Activated naive CD4-positive, alpha-beta T cell treated with anti-CD3 and anti-CD28 coated beads for 36 hours (primary cell): ENCODE measurements at regions not wholly inside any gene's neighbourhood (a gene's known extent, or its start where the extent isn't known, plus 50 kb on each side); places are given as distances from the start of the nearest gene placed in this dataset.

ENCODE experiments used
- CTCF ChIA-PET: fragments of 350-600 bp; sonication (Branson Sonifier 250); formaldehyde crosslinking; loops from one replicate; lab custom pipeline; 2021; ENCODE audit warnings: antibody characterized with exemption; lab: Charles Lee
- DNase-seq: peaks from one replicate; pipeline ENCODE4 v3.0.0-alpha.2; 2020
- H3K27ac Mint-ChIP-seq: one replicate; pipeline ENCODE4 v1.8.0; 2021; ENCODE audit warnings: mild to moderate bottlenecking, mixed read lengths
- H3K27me3 Mint-ChIP-seq: one replicate; pipeline ENCODE4 v1.8.0; 2021; ENCODE audit warnings: low read depth, mixed read lengths
- H3K36me3 Mint-ChIP-seq: one replicate; pipeline ENCODE4 v1.8.0; 2021; ENCODE audit warnings: low read depth, mixed read lengths
- H3K4me1 Mint-ChIP-seq: one replicate; pipeline ENCODE4 v1.8.0; 2021; ENCODE audit warnings: low read depth, mixed read lengths
- H3K4me3 Mint-ChIP-seq: one replicate; pipeline ENCODE4 v1.8.0; 2021; ENCODE audit warnings: mild to moderate bottlenecking, moderate library complexity, mixed read lengths
- H3K9me3 Mint-ChIP-seq: one replicate; pipeline ENCODE4 v1.8.0; 2021; ENCODE audit warnings: mixed read lengths
- intact Hi-C: fragments of 100-400 bp; cut with micrococcal nuclease; formaldehyde crosslinking; loops from one replicate; pipeline ENCODE4 v1.15.1; 2023

GRCh38 chr12:87311206-87311605 lies 718.0 kb downstream of the C12orf50 start:
- Mint-ChIP-seq H3K27ac (no peak overlapping the region), H3K9me3 (no peaks in the 10 kb centered on the region), H3K36me3 (no peaks in the 10 kb centered on the region), H3K4me1 (no peaks in the 10 kb centered on the region), H3K4me3 (no peak overlapping the region), H3K27me3 (no peaks in the 10 kb centered on the region)
- intact Hi-C loops = no loop called here
- CTCF ChIA-PET = no interaction called here
- no peak for DNase-seq

- Mint-ChIP-seq H3K27ac (no peak overlapping the region), H3K4me1 (no peaks in the 10 kb centered on the region), H3K4me3 (no peak overlapping the region), H3K9me3 (no peaks in the 10 kb centered on the region), H3K27me3 (no peaks in the 10 kb centered on the region), H3K36me3 (no peaks in the 10 kb centered on the region)
- DNase-seq = no peak
- CTCF ChIA-PET = no interaction called here
- intact Hi-C loops = no loop called here
These were observed 719.1 kb downstream of the C12orf50 start for GRCh38 chr12:87310126-87310525.

DNA sequence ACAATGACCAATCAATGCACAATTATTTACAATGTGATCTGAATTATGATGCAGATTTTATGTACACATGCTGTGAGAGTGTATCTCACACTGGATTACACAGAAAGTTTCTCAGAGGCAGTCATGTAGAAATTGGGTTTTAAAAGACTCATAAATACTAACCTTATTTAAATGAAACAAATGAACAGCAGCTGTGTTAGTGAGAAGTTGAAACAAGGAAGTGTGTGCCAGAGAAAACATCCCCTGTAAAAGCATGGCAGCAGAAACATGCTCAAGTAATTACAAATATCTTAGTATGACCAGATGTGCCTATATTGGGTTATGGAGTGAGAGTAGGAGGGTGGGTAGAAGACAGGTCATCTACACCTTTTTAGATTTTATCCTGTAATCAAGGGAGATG lies 723.7 kb downstream of the C12orf50 start:
- Mint-ChIP-seq H3K27ac (no peak overlapping the region), H3K27me3 (no peaks in the 10 kb centered on the region), H3K4me3 (no peak overlapping the region), H3K9me3 (no peaks in the 10 kb centered on the region), H3K4me1 (no peaks in the 10 kb centered on the region), H3K36me3 (no peaks in the 10 kb centered on the region)
- intact Hi-C loops = no loop called here
- DNase-seq = no peak
- CTCF ChIA-PET = no interaction called here

DNA sequence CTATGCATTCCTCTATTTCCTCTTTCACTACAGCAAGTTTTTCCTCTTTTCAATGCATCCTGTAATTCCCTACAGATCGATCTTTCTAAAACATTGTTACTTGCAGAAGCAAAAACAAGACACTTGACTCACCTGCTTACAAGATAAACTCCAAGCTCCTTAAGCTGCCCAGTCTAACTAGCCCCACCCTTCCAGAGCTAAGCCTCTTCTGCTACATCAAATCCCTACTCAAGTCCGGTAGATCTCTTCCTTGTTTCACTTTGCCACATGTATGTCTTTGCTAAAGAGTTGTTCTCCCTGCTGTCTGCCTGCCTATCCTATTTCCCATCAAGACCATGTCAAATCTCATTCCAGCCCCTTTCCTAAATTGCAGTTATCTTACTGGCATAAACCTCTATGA lies 724.8 kb downstream of the C12orf50 start:
- Mint-ChIP-seq H3K36me3 (no peaks in the 10 kb centered on the region), H3K9me3 (no peaks in the 10 kb centered on the region), H3K4me1 (no peaks in the 10 kb centered on the region), H3K27me3 (no peaks in the 10 kb centered on the region), H3K4me3 (no peak overlapping the region), H3K27ac (no peak overlapping the region)
- CTCF ChIA-PET = no interaction called here
- DNase-seq = no peak
- intact Hi-C loops = no loop called here

DNA sequence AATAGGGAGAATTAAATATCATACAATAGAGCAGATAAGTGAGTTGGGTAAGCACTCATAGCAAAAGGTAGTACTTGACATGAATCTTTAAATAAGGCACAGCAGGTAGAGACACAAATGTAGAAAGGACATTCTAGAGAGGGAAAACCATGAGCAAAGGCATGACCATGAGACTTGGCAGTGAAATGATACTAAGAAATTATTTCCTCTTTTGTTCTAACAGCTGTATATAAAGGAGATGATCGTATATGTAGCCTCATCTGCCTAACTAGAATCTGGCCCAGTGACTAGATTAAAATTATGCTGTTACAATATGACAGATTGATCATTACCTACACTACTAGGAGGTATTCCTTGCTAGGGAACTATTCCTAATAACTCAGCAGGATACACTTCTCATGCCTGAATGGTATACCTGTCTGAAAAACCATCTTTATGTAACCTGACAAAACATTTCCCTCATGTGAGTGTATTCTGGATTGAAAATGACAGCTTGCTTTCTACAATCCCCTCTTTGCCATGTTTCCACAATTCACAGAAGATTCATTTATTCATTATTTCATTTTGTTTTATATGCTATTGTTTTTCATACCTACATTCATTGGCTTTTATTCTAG lies 725.7 kb downstream of the C12orf50 start:
- H3K36me3 Mint-ChIP-seq = no peaks in the 10 kb centered on the region
- intact Hi-C loops = no loop called here
- DNase-seq = no peak
- no peak overlapping the region for H3K4me3 Mint-ChIP-seq
- H3K9me3 Mint-ChIP-seq = no peaks in the 10 kb centered on the region
- CTCF ChIA-PET = no interaction called here
- H3K27me3 Mint-ChIP-seq = no peaks in the 10 kb centered on the region
- H3K4me1 Mint-ChIP-seq = no peaks in the 10 kb centered on the region
- no peak overlapping the region for H3K27ac Mint-ChIP-seq

- CTCF ChIA-PET = no interaction called here
- DNase-seq = no peak
- no peaks in the 10 kb centered on the region for H3K36me3 Mint-ChIP-seq
- intact Hi-C loops = no loop called here
- no peak overlapping the region for H3K4me3 Mint-ChIP-seq
- H3K27ac Mint-ChIP-seq = no peak overlapping the region
- H3K9me3 Mint-ChIP-seq = no peaks in the 10 kb centered on the region
- no peaks in the 10 kb centered on the region for H3K4me1 Mint-ChIP-seq
- H3K27me3 Mint-ChIP-seq = no peaks in the 10 kb centered on the region
These were observed 727.0 kb downstream of the C12orf50 start for GRCh38 chr12:87302126-87302745.

DNA sequence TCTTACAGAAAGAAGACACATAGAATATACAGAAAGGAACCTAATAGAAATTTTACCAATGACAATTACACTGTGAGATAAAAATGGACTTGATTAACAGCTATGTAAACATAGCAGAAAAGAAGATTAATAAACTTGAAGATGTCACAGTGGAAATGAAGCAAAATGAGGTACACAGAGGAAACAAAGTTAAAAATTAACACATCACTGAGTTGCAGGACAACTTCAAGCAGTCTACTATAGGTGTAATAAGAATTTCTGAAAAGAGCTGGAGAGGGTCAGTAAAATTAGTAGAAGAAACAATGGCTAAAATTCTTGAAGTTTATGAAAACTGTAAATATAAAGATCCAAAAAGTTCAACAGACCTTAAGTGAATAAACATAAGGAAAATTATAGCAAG lies 738.7 kb downstream of the C12orf50 start:
- Mint-ChIP-seq H3K36me3 (no peaks in the 10 kb centered on the region), H3K27me3 (no peaks in the 10 kb centered on the region), H3K4me3 (no peak overlapping the region), H3K4me1 (no peaks in the 10 kb centered on the region), H3K9me3 (peaks cover 1% of the 10 kb centered on the region), H3K27ac (no peak overlapping the region)
- intact Hi-C loops = no loop called here
- CTCF ChIA-PET = no interaction called here
- no peak for DNase-seq

DNA sequence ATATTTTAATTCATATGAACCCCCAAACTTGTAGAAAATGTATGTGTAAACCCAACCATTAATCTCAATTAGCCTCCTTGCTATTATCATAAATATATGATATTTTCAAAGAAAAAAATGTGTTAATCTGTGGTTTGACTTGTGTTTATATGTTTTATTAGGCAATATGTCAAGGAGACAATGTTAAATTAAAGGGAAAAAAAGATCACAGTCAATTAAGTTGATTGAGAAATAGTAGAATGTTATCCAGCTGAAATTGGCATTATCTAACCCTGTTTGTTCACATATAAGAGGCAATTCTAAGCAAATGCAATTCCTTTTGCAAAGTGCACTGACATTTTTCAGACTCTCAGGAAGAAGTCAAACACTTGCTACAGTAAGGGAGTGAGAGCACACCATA lies 745.3 kb downstream of the C12orf50 start:
- no peak overlapping the region for H3K4me3 Mint-ChIP-seq
- no peak for DNase-seq
- no peaks in the 10 kb centered on the region for H3K9me3 Mint-ChIP-seq
- intact Hi-C loops = no loop called here
- H3K27ac Mint-ChIP-seq = no peak overlapping the region
- CTCF ChIA-PET = interaction anchor here (0.5 kb wide), 1 partner anchor 128 kb away, joined by 7 read pairs; no protein-coding TSS in a partner anchor
- H3K27me3 Mint-ChIP-seq = no peaks in the 10 kb centered on the region
- H3K4me1 Mint-ChIP-seq = no peaks in the 10 kb centered on the region
- no peaks in the 10 kb centered on the region for H3K36me3 Mint-ChIP-seq

DNA sequence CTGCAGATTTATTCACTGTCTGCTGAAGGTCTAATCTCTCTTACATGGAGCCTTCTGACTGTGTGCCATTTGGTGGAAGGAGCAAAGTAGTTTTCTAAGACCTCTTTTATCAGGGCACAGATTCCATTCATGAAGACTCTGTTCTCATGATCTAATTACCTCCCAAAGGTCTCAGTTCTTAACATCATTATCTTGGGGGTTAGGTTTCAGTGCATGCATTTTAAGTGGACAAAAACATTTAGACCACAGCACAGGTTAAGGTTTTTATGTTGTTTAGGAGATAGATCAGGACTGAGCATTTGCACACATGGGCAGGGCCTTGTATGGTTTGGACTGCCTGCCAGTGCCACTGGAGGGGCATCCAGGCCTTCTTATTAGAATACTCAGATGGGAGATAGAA lies 746.1 kb downstream of the C12orf50 start:
- H3K36me3 Mint-ChIP-seq = no peaks in the 10 kb centered on the region
- no peak overlapping the region for H3K4me3 Mint-ChIP-seq
- no peaks in the 10 kb centered on the region for H3K27me3 Mint-ChIP-seq
- intact Hi-C loops = no loop called here
- CTCF ChIA-PET = no interaction called here
- H3K27ac Mint-ChIP-seq = no peak overlapping the region
- DNase-seq = no peak
- H3K9me3 Mint-ChIP-seq = no peaks in the 10 kb centered on the region
- no peaks in the 10 kb centered on the region for H3K4me1 Mint-ChIP-seq

GRCh38 chr12:87280893-87281292 lies 748.3 kb downstream of the C12orf50 start:
- Mint-ChIP-seq H3K27ac (no peak overlapping the region), H3K9me3 (no peaks in the 10 kb centered on the region), H3K4me3 (no peak overlapping the region), H3K4me1 (no peaks in the 10 kb centered on the region), H3K27me3 (no peaks in the 10 kb centered on the region), H3K36me3 (no peaks in the 10 kb centered on the region)
- CTCF ChIA-PET = interaction anchor here (0.6 kb wide), 1 partner anchor 353 kb away, joined by 4 read pairs; no protein-coding TSS in a partner anchor
- intact Hi-C loops = no loop called here
- DNase-seq = no peak

- H3K27ac Mint-ChIP-seq = no peak overlapping the region
- no peak for DNase-seq
- no peaks in the 10 kb centered on the region for H3K36me3 Mint-ChIP-seq
- H3K27me3 Mint-ChIP-seq = no peaks in the 10 kb centered on the region
- no peaks in the 10 kb centered on the region for H3K9me3 Mint-ChIP-seq
- intact Hi-C loops = no loop called here
- H3K4me3 Mint-ChIP-seq = no peak overlapping the region
- H3K4me1 Mint-ChIP-seq = no peaks in the 10 kb centered on the region
- CTCF ChIA-PET = interaction anchor here (0.6 kb wide), 1 partner anchor 352 kb away, joined by 4 read pairs; no protein-coding TSS in a partner anchor
These were observed 748.8 kb downstream of the C12orf50 start for GRCh38 chr12:87280356-87280755.

- intact Hi-C loops = no loop called here
- no peak overlapping the region for H3K4me3 Mint-ChIP-seq
- H3K27me3 Mint-ChIP-seq = no peaks in the 10 kb centered on the region
- H3K36me3 Mint-ChIP-seq = no peaks in the 10 kb centered on the region
- CTCF ChIA-PET = interaction anchor here (0.6 kb wide), 1 partner anchor 1451 kb away, joined by 5 read pairs; no protein-coding TSS in a partner anchor
- H3K4me1 Mint-ChIP-seq = no peaks in the 10 kb centered on the region
- H3K9me3 Mint-ChIP-seq = peaks cover 4% of the 10 kb centered on the region
- no peak overlapping the region for H3K27ac Mint-ChIP-seq
- DNase-seq = no peak
These were observed 754.5 kb downstream of the C12orf50 start for GRCh38 chr12:87274594-87275245.

- Mint-ChIP-seq H3K36me3 (no peaks in the 10 kb centered on the region), H3K9me3 (peaks cover 6% of the 10 kb centered on the region), H3K4me3 (no peak overlapping the region), H3K27ac (no peak overlapping the region), H3K27me3 (no peaks in the 10 kb centered on the region), H3K4me1 (no peaks in the 10 kb centered on the region)
- CTCF ChIA-PET = no interaction called here
- DNase-seq = no peak
- intact Hi-C loops = no loop called here
These were observed 756.4 kb downstream of the C12orf50 start for GRCh38 chr12:87272851-87273250.
